ENCODE measurements at regions not wholly inside any gene's neighbourhood (a gene's known extent, or its start where the extent isn't known, plus 50 kb on each side); places are given as distances from the start of the nearest gene placed in this dataset.

DNA sequence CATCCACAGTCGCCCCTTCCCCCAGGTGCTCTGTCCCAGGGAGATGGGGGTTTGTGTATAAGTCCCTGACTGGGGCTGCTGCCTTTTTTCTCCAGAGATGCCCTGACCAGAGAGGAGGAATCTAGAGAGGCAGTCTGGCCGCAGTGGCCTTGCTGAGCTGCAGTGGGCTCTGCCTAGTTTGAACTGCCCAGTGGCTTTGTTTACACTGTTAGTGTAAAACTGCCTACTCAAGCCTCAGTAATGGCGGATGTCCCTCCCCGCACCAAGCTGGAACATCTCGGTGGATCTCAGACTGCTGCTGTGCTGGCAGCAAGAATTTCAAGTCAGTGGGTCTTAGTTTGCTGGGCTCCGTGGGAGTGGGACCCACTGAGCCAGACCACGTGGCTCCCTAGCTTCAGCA is 102.6 kb upstream of the GIMD1 start:
- no peaks in the 10 kb centered on the region for H3K36me3 ChIP-seq (ENCODE audit: control insufficient read depth, insufficient read depth, low read length)
- TF ChIP-seq, protein P1, sequence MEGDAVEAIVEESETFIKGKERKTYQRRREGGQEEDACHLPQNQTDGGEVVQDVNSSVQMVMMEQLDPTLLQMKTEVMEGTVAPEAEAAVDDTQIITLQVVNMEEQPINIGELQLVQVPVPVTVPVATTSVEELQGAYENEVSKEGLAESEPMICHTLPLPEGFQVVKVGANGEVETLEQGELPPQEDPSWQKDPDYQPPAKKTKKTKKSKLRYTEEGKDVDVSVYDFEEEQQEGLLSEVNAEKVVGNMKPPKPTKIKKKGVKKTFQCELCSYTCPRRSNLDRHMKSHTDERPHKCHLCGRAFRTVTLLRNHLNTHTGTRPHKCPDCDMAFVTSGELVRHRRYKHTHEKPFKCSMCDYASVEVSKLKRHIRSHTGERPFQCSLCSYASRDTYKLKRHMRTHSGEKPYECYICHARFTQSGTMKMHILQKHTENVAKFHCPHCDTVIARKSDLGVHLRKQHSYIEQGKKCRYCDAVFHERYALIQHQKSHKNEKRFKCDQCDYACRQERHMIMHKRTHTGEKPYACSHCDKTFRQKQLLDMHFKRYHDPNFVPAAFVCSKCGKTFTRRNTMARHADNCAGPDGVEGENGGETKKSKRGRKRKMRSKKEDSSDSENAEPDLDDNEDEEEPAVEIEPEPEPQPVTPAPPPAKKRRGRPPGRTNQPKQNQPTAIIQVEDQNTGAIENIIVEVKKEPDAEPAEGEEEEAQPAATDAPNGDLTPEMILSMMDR (IDR thresholded peaks at IDR 0.05; ENCODE audit: insufficient read depth in 1 of 2, low read depth in 1 of 2, low read length in 1 of 2, severe bottlenecking in 1 of 2, unreplicated experiment in 1 of 2) = no peak
- peaks cover 13% of the 10 kb centered on the region for H3K4me1 Mint-ChIP-seq (ENCODE audit: low read depth, unreplicated experiment)
- CTCF ChIA-PET = no interaction called here
- H3K27me3 ChIP-seq (replicated peaks; ENCODE audit: control insufficient read depth, insufficient read depth, low read length) = no peaks in the 10 kb centered on the region
- DNase-seq = no peak
- H3K27me3 Mint-ChIP-seq (ENCODE audit: insufficient read depth, unreplicated experiment) = no peaks in the 10 kb centered on the region
- H3K27ac Mint-ChIP-seq (ENCODE audit: unreplicated experiment) = no peak overlapping the region
- H3K4me3 ChIP-seq (ENCODE audit: low read depth, low read length) = no peak overlapping the region
- no peaks in the 10 kb centered on the region for H3K4me1 ChIP-seq
- H3K9me3 Mint-ChIP-seq (ENCODE audit: unreplicated experiment) = peaks cover 34% of the 10 kb centered on the region
- intact Hi-C loops (cut with micrococcal nuclease; ENCODE audit: unreplicated experiment) = no loop called here
- no peaks in the 10 kb centered on the region for H3K36me3 Mint-ChIP-seq (ENCODE audit: insufficient read depth, unreplicated experiment)
- BruUV-seq (replicated peaks) = no TSS peak
- H3K9me3 ChIP-seq = no peaks in the 10 kb centered on the region
- POLR2A ChIA-PET = no interaction called here
- no peak overlapping the region for H3K4me3 Mint-ChIP-seq (ENCODE audit: unreplicated experiment)

DNA sequence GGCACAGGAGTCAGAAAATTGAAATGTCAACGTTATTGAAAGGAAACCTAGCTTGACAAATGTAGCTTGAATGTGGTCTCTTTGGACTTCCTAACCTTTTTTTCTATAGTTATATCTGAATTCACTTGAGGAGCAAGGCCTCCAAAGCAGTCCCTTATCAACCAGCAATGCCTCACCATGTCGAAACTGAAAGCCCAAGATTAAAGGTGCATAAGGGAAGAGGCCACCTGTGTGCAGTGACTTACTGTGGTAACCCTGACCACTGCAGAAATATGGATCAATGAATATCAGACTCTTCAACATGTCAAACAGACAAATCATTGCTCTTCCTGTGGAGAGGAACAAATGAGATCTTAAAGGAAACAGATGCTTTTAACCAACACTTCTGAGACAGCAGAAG is 95.0 kb upstream of the GIMD1 start:
- POLR2A ChIA-PET = no interaction called here
- no peak for DNase-seq
- intact Hi-C loops (cut with micrococcal nuclease; ENCODE audit: unreplicated experiment) = no loop called here
- no TSS peak for BruUV-seq (replicated peaks)
- Histone ChIP-seq H3K27me3 (replicated peaks; ENCODE audit: control insufficient read depth, insufficient read depth, low read length) (no peaks in the 10 kb centered on the region), H3K4me1 (no peaks in the 10 kb centered on the region), H3K9me3 (no peaks in the 10 kb centered on the region), H3K4me3 (ENCODE audit: low read depth, low read length) (no peak overlapping the region), H3K36me3 (ENCODE audit: control insufficient read depth, insufficient read depth, low read length) (no peaks in the 10 kb centered on the region)
- CTCF ChIA-PET = no interaction called here
- Mint-ChIP-seq H3K9me3 (ENCODE audit: unreplicated experiment) (peaks cover 17% of the 10 kb centered on the region), H3K4me1 (ENCODE audit: low read depth, unreplicated experiment) (no peaks in the 10 kb centered on the region), H3K36me3 (ENCODE audit: insufficient read depth, unreplicated experiment) (no peaks in the 10 kb centered on the region), H3K27ac (ENCODE audit: unreplicated experiment) (no peak overlapping the region), H3K4me3 (ENCODE audit: unreplicated experiment) (no peak overlapping the region), H3K27me3 (ENCODE audit: insufficient read depth, unreplicated experiment) (no peaks in the 10 kb centered on the region)
- TF ChIP-seq, protein P1 (IDR thresholded peaks at IDR 0.05; ENCODE audit: insufficient read depth in 1 of 2, low read depth in 1 of 2, low read length in 1 of 2, severe bottlenecking in 1 of 2, unreplicated experiment in 1 of 2) = no peak

DNA sequence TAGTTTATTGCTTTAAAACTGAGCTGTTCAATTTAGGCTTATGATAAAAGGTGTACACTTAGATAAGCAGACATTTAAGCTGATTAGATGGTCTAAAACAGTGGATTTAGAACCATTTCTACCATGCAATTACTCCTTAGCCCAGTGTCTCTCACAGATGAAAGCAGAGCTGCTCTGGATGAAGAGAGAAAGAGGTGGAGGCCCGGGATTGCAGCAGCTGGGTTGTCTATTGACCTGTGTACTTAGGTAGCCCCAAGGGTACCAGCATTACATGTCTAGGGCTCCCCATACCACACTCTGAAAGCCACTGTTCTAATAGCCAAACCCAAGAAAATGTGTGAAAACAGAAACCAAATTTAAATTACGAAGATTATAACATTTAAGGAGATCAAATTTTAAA is 86.0 kb upstream of the GIMD1 start:
- ChIA-PET POLR2A (no interaction called here), CTCF (no interaction called here)
- BruUV-seq (replicated peaks) = no TSS peak

More for the DNA sequence above, 86.0 kb upstream of the GIMD1 start:
- Histone ChIP-seq H3K4me3 (ENCODE audit: low read depth, low read length) (no peak overlapping the region), H3K36me3 (ENCODE audit: control insufficient read depth, insufficient read depth, low read length) (no peaks in the 10 kb centered on the region), H3K9me3 (no peaks in the 10 kb centered on the region), H3K4me1 (no peaks in the 10 kb centered on the region), H3K27me3 (replicated peaks; ENCODE audit: control insufficient read depth, insufficient read depth, low read length) (no peaks in the 10 kb centered on the region)
- TF ChIP-seq, protein P1 (IDR thresholded peaks at IDR 0.05; ENCODE audit: insufficient read depth in 1 of 2, low read depth in 1 of 2, low read length in 1 of 2, severe bottlenecking in 1 of 2, unreplicated experiment in 1 of 2) = no peak
- Mint-ChIP-seq H3K27me3 (ENCODE audit: insufficient read depth, unreplicated experiment) (no peaks in the 10 kb centered on the region), H3K4me1 (ENCODE audit: low read depth, unreplicated experiment) (no peaks in the 10 kb centered on the region), H3K9me3 (ENCODE audit: unreplicated experiment) (peaks cover 8% of the 10 kb centered on the region), H3K4me3 (ENCODE audit: unreplicated experiment) (no peak overlapping the region), H3K36me3 (ENCODE audit: insufficient read depth, unreplicated experiment) (no peaks in the 10 kb centered on the region), H3K27ac (ENCODE audit: unreplicated experiment) (no peak overlapping the region)
- no peak for DNase-seq
- intact Hi-C loops (cut with micrococcal nuclease; ENCODE audit: unreplicated experiment) = no loop called here

Measured in Caco-2 (cell line).